Heart left ventricle (tissue), 16 donors: ENCODE measurements at regions not wholly inside any gene's neighbourhood (a gene's known extent, or its start where the extent isn't known, plus 50 kb on each side); places are given as distances from the start of the nearest gene placed in this dataset.
A peak's percentile ranks its signal among the peaks of the same experiment; 100 is the strongest.

Experiments used
- ATAC-seq, 4 donors: fragments of 200-7000 bp; cut with Tn5 transposase; one replicate each; pipeline ENCODE4 v1.9.1; 2020 to 2022; ENCODE audit warnings: moderate library complexity in 4 of 4, mild to moderate bottlenecking in 3 of 4, moderate number of reproducible peaks in 1 of 4
- DNase-seq, 5 donors: peaks; one replicate each; pipeline ENCODE4 v3.0.0-alpha.2; 2020
- H3K27ac ChIP-seq, 12 donors: fragments of 200-600 bp; sonication (generic) in 4 of 12; one replicate each; pipeline versions ENCODE4 v1.5.0 to v1.8.0; 2016 to 2022; ENCODE audit warnings: mild to moderate bottlenecking in 2 of 12
- H3K27me3 ChIP-seq, 9 donors: fragments of 200-600 bp; sonication (generic) in 2 of 9; one replicate each; pipeline versions ENCODE4 v1.5.1 to v1.8.0; 2016 to 2022; ENCODE audit warnings: mild to moderate bottlenecking in 3 of 9
- H3K36me3 ChIP-seq, 9 donors: fragments of 200-600 bp; sonication (generic) in 2 of 9; one replicate each; pipeline versions ENCODE4 v1.5.0 to v1.8.0; 2018 to 2022; ENCODE audit warnings: mild to moderate bottlenecking in 2 of 9
- H3K4me1 ChIP-seq, 12 donors: fragments of 200-600 bp; sonication (generic) in 4 of 12; one replicate each; pipeline versions ENCODE4 v1.5.0 to v1.8.0; 2016 to 2022; ENCODE audit warnings: mild to moderate bottlenecking in 3 of 12
- H3K4me3 ChIP-seq, 12 donors: fragments of 200-600 bp; sonication (generic) in 4 of 12; one replicate each; pipeline versions ENCODE4 v1.5.0 to v1.8.0; 2017 to 2022; ENCODE audit warnings: mild to moderate bottlenecking in 9 of 12, moderate library complexity in 4 of 12
- H3K9me3 ChIP-seq, 12 donors: fragments of 200-600 bp; sonication (generic) in 4 of 12; one replicate each; pipeline versions ENCODE4 v1.5.0 to v1.8.0; 2016 to 2022; ENCODE audit warnings: mild to moderate bottlenecking in 1 of 12
- POLR2A ChIP-seq, 2 donors: fragments of 450-650 bp; IDR thresholded peaks; one replicate each; pipeline ENCODE4 v1.6.1; 2017; ENCODE audit warnings: antibody characterized with exemption in 2 of 2, mild to moderate bottlenecking in 2 of 2, moderate library complexity in 2 of 2
- WGBS, 4 donors: extraction: QIAGEN DNeasy Blood & Tissue Kit in 2 of 4; methylation state at CpG; one replicate each; pipeline versions ENCODE4 v1.1.5 to v1.1.7; 2013 to 2018; 5-methylcytosine and 5-hydroxymethylcytosine counted together
- intact Hi-C, 10 donors: fragments of 100-400 bp; cut with DNase I; formaldehyde crosslinking; loops; one replicate each; pipeline versions ENCODE4 v1.11.1 to v1.14.2; 2022
- TF ChIP-seq, protein P1 (sequence below), 12 donors: fragments of 200-600 bp; sonication (generic) in 4 of 12; IDR thresholded peaks; one replicate each; pipeline versions ENCODE4 v1.5.0 to v1.8.0; 2018 to 2022; ENCODE audit warnings: antibody characterized with exemption in 12 of 12, mild to moderate bottlenecking in 5 of 12
- donor health status: ischemic (EF 13 %, LVEDD 7.1; RV severe dilation, severe dysfunction).
- donor health status: healthy with polysubstance abuse.
- donor health status: DM: no; HTN: yes; CAD: no.
- donor health status: DM: no; HTN: no; CAD: no.
- donor health status: ischemic (EF 25% LVEDD 6.9; RV normal size, moderate dysfunction).
- donor health status: ischemic (EF 25% LVEDD 5.7; RV mildly dilated, moderate dysfunction).
- donor health status: healthy.
- donor health status: DM: yes; HTN: yes; CAD: no.
- donor health status: ischemic (EF 35%, LVEDD 5.7; RV mildly dilated, moderate dysfunction).
- donor health status: nonischemic (EF 11% LVEDD 7.7; RV severe dilation, severe dysfunction).
- donor health status: DM: yes; HTN: yes; CAD: no.
- donor health status: PGD.
- donor health status: ischemic (EF 29% LVEDD 5.4; RV normal size, mild dysfunction).
- donor health status: nonischemic (EF 23%, LVEDD 6.1; RV moderate dilation, normal function).

DNA sequence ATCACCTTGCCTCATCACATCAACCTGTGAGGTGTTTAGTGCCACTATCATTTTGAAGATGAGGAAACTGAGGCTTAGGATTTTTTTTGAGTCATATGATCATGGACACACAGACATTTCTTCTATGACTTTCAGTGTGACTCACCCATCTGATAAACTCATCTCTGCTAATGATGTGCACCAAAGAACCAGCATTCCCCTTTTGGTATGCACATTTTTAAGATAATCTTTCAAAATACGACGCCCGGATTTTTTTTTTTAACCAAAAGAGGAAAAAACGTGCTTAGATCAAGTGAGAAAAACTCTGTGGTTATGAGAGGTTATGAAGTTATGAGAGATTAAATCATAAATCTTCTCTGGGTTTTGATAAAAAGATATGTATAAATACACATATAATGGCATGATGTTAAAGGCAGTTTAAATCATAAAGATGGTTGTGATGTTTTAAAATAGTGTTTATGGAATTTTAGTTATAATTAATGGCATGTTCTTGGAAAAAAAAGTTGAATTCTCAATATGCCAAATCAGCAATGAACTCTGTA lies 948.1 kb downstream of the TMTC2 start:
- no peak for ATAC-seq
- no peaks in the 10 kb centered on the region for H3K4me1 ChIP-seq
- 55 to 82% (median 69%) methylated on average over 4 of the region's 4 CpGs for WGBS, 4 donors

DNA sequence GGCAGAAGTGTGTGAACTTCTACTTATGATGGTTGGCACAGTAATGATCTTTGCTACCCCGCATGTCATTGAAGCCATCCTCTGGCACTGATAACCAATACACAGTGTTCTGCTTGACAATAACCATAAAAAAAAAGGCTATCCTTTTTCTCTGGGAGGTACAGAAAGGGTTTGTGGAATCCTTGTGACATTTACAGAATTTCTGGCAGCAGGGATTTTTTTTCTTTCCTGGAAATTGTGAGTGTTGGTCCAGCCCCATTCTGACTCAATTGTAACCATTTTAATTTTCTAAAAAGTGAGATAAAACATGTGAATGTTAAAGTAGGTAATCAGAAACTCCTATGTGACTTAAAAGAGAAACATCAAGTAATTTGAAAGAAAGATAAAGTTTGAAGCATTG lies 943.8 kb downstream of the TMTC2 start:
- H3K27me3 ChIP-seq: no peaks in the 10 kb centered on the region
- no peak overlapping the region for H3K4me3 ChIP-seq
- TF ChIP-seq POLR2A (IDR thresholded peaks at IDR 0.05): no peak
- TF ChIP-seq, protein P1, sequence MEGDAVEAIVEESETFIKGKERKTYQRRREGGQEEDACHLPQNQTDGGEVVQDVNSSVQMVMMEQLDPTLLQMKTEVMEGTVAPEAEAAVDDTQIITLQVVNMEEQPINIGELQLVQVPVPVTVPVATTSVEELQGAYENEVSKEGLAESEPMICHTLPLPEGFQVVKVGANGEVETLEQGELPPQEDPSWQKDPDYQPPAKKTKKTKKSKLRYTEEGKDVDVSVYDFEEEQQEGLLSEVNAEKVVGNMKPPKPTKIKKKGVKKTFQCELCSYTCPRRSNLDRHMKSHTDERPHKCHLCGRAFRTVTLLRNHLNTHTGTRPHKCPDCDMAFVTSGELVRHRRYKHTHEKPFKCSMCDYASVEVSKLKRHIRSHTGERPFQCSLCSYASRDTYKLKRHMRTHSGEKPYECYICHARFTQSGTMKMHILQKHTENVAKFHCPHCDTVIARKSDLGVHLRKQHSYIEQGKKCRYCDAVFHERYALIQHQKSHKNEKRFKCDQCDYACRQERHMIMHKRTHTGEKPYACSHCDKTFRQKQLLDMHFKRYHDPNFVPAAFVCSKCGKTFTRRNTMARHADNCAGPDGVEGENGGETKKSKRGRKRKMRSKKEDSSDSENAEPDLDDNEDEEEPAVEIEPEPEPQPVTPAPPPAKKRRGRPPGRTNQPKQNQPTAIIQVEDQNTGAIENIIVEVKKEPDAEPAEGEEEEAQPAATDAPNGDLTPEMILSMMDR (IDR thresholded peaks at IDR 0.05): no peak
- WGBS, 4 donors: 58 to 87% (median 75%) methylated on average over 1 of the region's 1 CpG
- DNase-seq (no peak), ATAC-seq (no peak)
- no peaks in the 10 kb centered on the region for H3K4me1 ChIP-seq
- no peaks in the 10 kb centered on the region for H3K9me3 ChIP-seq
- no peak overlapping the region for H3K27ac ChIP-seq
- no peaks in the 10 kb centered on the region for H3K36me3 ChIP-seq
- intact Hi-C loops: no loop called here

More for the DNA sequence above, 948.1 kb downstream of the TMTC2 start:
- intact Hi-C loops: no loop called here
- H3K36me3 ChIP-seq: no peaks in the 10 kb centered on the region
- TF ChIP-seq, protein P1 (IDR thresholded peaks at IDR 0.05): no peak
- TF ChIP-seq POLR2A (IDR thresholded peaks at IDR 0.05): no peak
- H3K9me3 ChIP-seq: no peaks in the 10 kb centered on the region
- no peak overlapping the region for H3K27ac ChIP-seq
- H3K4me3 ChIP-seq: no peak overlapping the region
- DNase-seq: no peak
- no peaks in the 10 kb centered on the region for H3K27me3 ChIP-seq

DNA sequence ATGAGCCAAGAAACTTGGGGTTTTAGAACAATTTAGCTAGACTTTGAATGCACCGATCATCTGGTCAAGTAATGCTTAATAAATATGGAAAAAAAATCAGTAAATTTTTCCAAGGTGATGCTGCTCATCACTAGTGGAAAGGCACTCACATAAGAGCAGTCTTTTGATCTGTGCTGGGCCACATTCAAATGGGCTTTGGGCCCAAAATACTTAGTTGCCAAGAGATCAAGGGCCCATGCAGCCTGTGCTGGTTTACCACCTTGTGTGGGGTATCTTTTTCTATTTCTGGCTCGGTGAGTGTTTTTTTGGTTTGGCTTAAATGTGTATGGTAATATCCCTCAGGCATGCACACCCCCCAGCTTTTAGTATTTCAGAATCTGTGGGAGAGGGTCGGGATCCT lies 943.2 kb downstream of the TMTC2 start:
- TF ChIP-seq, protein P1 (IDR thresholded peaks at IDR 0.05): no peak
- TF ChIP-seq POLR2A (IDR thresholded peaks at IDR 0.05): no peak
- H3K36me3 ChIP-seq: no peaks in the 10 kb centered on the region
- no peaks in the 10 kb centered on the region for H3K9me3 ChIP-seq
- no peaks in the 10 kb centered on the region for H3K27me3 ChIP-seq
- 61 to 75% (median 64%) methylated on average over 3 of the region's 3 CpGs for WGBS, 4 donors
- no peaks in the 10 kb centered on the region for H3K4me1 ChIP-seq
- DNase-seq (peak in 1 of 5 donors; percentile 10), ATAC-seq (peak in 1 of 4 donors; percentile 28)
- no peak overlapping the region for H3K27ac ChIP-seq
- intact Hi-C loops: no loop called here
- no peak overlapping the region for H3K4me3 ChIP-seq

DNA sequence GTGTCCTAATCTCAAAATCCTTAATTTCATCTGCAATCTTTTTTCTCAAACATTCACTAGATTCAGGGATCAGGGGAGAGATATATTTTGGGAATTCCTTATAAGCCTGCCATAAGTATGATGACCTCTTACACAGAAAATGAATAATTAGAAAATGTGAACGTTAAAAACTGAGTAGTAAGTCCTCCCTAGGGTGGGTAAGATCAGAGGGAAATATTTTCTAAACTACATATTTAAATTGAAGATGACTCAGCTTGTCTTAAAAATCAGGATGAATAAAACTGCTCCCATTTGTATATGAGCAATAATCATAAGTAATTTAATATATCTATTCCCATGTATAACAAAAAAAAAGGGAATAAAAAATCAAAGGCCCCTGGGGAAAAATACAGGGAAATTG lies 935.5 kb downstream of the TMTC2 start:
- no peaks in the 10 kb centered on the region for H3K4me1 ChIP-seq
- no peak overlapping the region for H3K27ac ChIP-seq
- no peaks in the 10 kb centered on the region for H3K9me3 ChIP-seq
- no peaks in the 10 kb centered on the region for H3K27me3 ChIP-seq
- no peak for TF ChIP-seq POLR2A (IDR thresholded peaks at IDR 0.05)
- TF ChIP-seq, protein P1 (IDR thresholded peaks at IDR 0.05): no peak
- H3K36me3 ChIP-seq: no peaks in the 10 kb centered on the region
- no peak overlapping the region for H3K4me3 ChIP-seq
- intact Hi-C loops: no loop called here
- ATAC-seq: no peak
- DNase-seq: no peak
- WGBS, 4 donors: 50 to 65% (median 63%) methylated on average over 1 of the region's 1 CpG
